Activated CD4-positive, alpha-beta T cell treated with anti-CD3 and anti-CD28 coated beads, Interleukin-2, amount 50 U/mL, for 1 hour (primary cell): ENCODE measurements at regions not wholly inside any gene's neighbourhood (a gene's known extent, or its start where the extent isn't known, plus 50 kb on each side); places are given as distances from the start of the nearest gene placed in this dataset.

ENCODE experiments used
- DNase-seq: peaks from one replicate; pipeline ENCODE4 v3.0.0-alpha.2; 2020

GRCh38 chr17:17398188-17398942 lies 78.4 kb upstream of the MED9 start:
- no peak for DNase-seq

GRCh38 chr17:17398943-17399926 lies 77.6 kb upstream of the MED9 start:
- DNase-seq: no peak

GRCh38 chr17:17400070-17400469 lies 76.7 kb upstream of the MED9 start:
- no peak for DNase-seq

GRCh38 chr17:17400566-17401184 lies 76.1 kb upstream of the MED9 start:
- no peak for DNase-seq

GRCh38 chr17:17401271-17401781 lies 75.5 kb upstream of the MED9 start:
- no peak for DNase-seq

- DNase-seq: no peak
Measured at GRCh38 chr17:17402558-17402957, 74.2 kb upstream of the MED9 start.

GRCh38 chr17:17403065-17403464 lies 73.7 kb upstream of the MED9 start:
- DNase-seq: no peak

GRCh38 chr17:17403899-17404576 lies 72.8 kb upstream of the MED9 start:
- DNase-seq: peak; percentile 34

- no peak for DNase-seq
Measured at GRCh38 chr17:17405673-17406072, 71.1 kb upstream of the MED9 start.

- no peak for DNase-seq
Measured at GRCh38 chr17:17406225-17406624, 70.6 kb upstream of the MED9 start.

GRCh38 chr17:17408236-17408794 lies 68.5 kb upstream of the MED9 start:
- DNase-seq: no peak

GRCh38 chr17:17410357-17410756 lies 66.4 kb upstream of the MED9 start:
- DNase-seq: no peak

GRCh38 chr17:17411692-17412091 lies 65.1 kb upstream of the MED9 start:
- no peak for DNase-seq

GRCh38 chr17:17412326-17412725 lies 64.5 kb upstream of the MED9 start:
- DNase-seq: no peak

GRCh38 chr17:17413215-17413792 lies 63.5 kb upstream of the MED9 start:
- no peak for DNase-seq

- no peak for DNase-seq
Measured at GRCh38 chr17:17413821-17414220, 63.0 kb upstream of the MED9 start.

GRCh38 chr17:17414341-17414805 lies 62.4 kb upstream of the MED9 start:
- no peak for DNase-seq

GRCh38 chr17:17415006-17415405 lies 61.8 kb upstream of the MED9 start:
- no peak for DNase-seq

GRCh38 chr17:17416007-17416399 lies 60.8 kb upstream of the MED9 start:
- no peak for DNase-seq

- no peak for DNase-seq
Measured at GRCh38 chr17:17416400-17417360, 60.1 kb upstream of the MED9 start.
